Activated naive CD8-positive, alpha-beta T cell (primary cell): ENCODE measurements at regions not wholly inside any gene's neighbourhood (a gene's known extent, or its start where the extent isn't known, plus 50 kb on each side); places are given as distances from the start of the nearest gene placed in this dataset.

Source experiments
- H3K27ac Mint-ChIP-seq: one replicate; pipeline ENCODE4 v1.8.0; 2021; ENCODE audit warnings: mixed read lengths
- H3K27me3 Mint-ChIP-seq: one replicate; pipeline ENCODE4 v1.8.0; 2021; ENCODE audit warnings: mixed read lengths
- H3K36me3 Mint-ChIP-seq: one replicate; pipeline ENCODE4 v1.8.0; 2021; ENCODE audit warnings: mixed read lengths
- H3K4me1 Mint-ChIP-seq: one replicate; pipeline ENCODE4 v1.8.0; 2021; ENCODE audit warnings: low read depth, mixed read lengths
- H3K4me3 Mint-ChIP-seq: one replicate; pipeline ENCODE4 v1.8.0; 2021; ENCODE audit warnings: mild to moderate bottlenecking, mixed read lengths
- H3K9me3 Mint-ChIP-seq: one replicate; pipeline ENCODE4 v1.8.0; 2021; ENCODE audit warnings: low read depth, mixed read lengths

- no peaks in the 10 kb centered on the region for H3K4me1 Mint-ChIP-seq
- no peaks in the 10 kb centered on the region for H3K36me3 Mint-ChIP-seq
- no peaks in the 10 kb centered on the region for H3K27me3 Mint-ChIP-seq
- H3K27ac Mint-ChIP-seq, result no peak overlapping the region
- H3K9me3 Mint-ChIP-seq, result peaks cover 4% of the 10 kb centered on the region
- no peak overlapping the region for H3K4me3 Mint-ChIP-seq
Measured at GRCh38 chr6:164276211-164276610, 861.7 kb downstream of the QKI start.

GRCh38 chr6:164275773-164276172, 861.3 kb downstream of the QKI start:
- Mint-ChIP-seq H3K36me3 (no peaks in the 10 kb centered on the region), H3K9me3 (peaks cover 4% of the 10 kb centered on the region), H3K4me3 (no peak overlapping the region)

GRCh38 chr6:164274493-164274892, 860.0 kb downstream of the QKI start:
- Mint-ChIP-seq H3K27me3 (no peaks in the 10 kb centered on the region), H3K27ac (no peak overlapping the region), H3K4me1 (no peaks in the 10 kb centered on the region), H3K36me3 (no peaks in the 10 kb centered on the region), H3K9me3 (peaks cover 4% of the 10 kb centered on the region), H3K4me3 (no peak overlapping the region)

More at GRCh38 chr6:164275773-164276172, 861.3 kb downstream of the QKI start:
- H3K27ac Mint-ChIP-seq, result no peak overlapping the region
- no peaks in the 10 kb centered on the region for H3K4me1 Mint-ChIP-seq
- no peaks in the 10 kb centered on the region for H3K27me3 Mint-ChIP-seq

- Mint-ChIP-seq H3K4me1 (no peaks in the 10 kb centered on the region), H3K27me3 (no peaks in the 10 kb centered on the region), H3K9me3 (peaks cover 4% of the 10 kb centered on the region), H3K27ac (no peak overlapping the region), H3K36me3 (no peaks in the 10 kb centered on the region), H3K4me3 (no peak overlapping the region)
Measured at GRCh38 chr6:164273491-164273890, 859.0 kb downstream of the QKI start.

GRCh38 chr6:164266851-164267250, 852.3 kb downstream of the QKI start:
- no peaks in the 10 kb centered on the region for H3K27me3 Mint-ChIP-seq
- H3K4me1 Mint-ChIP-seq, result no peaks in the 10 kb centered on the region
- no peaks in the 10 kb centered on the region for H3K36me3 Mint-ChIP-seq
- H3K9me3 Mint-ChIP-seq, result no peaks in the 10 kb centered on the region
- H3K4me3 Mint-ChIP-seq, result no peak overlapping the region
- H3K27ac Mint-ChIP-seq, result no peak overlapping the region

DNA sequence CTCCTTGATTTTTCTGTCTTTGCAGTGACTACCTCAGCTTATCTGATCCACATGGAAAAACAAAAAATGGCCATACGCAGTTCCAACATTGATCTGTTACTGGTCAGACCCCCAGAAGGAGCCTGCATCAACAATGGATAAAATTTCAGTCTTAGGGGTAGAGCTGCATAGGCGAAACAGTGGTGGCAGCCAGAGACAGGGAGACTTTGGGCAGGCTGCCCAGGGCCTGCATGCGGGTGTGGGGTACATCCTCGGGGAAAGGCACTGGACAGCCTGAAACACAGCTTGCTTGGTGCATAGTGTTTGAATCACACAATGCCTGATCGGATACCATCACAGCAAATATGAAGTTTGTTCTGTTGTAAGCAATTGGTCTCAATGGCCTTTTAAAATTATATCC, 847.8 kb downstream of the QKI start:
- Mint-ChIP-seq H3K4me1 (no peaks in the 10 kb centered on the region), H3K27ac (no peak overlapping the region), H3K4me3 (no peak overlapping the region), H3K9me3 (peaks cover 4% of the 10 kb centered on the region), H3K36me3 (no peaks in the 10 kb centered on the region), H3K27me3 (no peaks in the 10 kb centered on the region)

- Mint-ChIP-seq H3K9me3 (peaks cover 4% of the 10 kb centered on the region), H3K27me3 (no peaks in the 10 kb centered on the region)
Measured at GRCh38 chr6:164258421-164258820, 843.9 kb downstream of the QKI start.

DNA sequence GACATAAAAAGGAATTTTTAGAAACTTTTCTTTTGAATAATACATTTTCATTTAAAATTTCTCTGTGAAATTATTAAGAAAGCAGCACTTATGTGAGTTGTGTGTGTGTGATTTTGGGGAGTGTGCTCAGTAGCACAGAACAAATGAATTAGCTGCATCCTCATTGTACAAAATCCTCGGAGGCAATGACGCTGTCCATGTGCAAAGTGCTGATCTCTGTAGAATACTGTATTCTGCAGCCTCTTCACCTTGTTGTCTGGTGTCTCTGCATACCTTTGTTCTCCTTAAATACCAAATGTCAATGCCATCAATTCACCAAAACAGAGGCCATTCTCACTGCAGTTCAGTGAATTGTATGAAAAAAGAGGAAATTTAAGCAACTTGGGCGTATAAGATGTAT, 838.4 kb downstream of the QKI start:
- Mint-ChIP-seq H3K4me3 (no peak overlapping the region), H3K9me3 (no peaks in the 10 kb centered on the region), H3K27me3 (no peaks in the 10 kb centered on the region), H3K27ac (no peak overlapping the region), H3K36me3 (no peaks in the 10 kb centered on the region), H3K4me1 (no peaks in the 10 kb centered on the region)

More at GRCh38 chr6:164258421-164258820, 843.9 kb downstream of the QKI start:
- Mint-ChIP-seq H3K4me3 (no peak overlapping the region), H3K36me3 (no peaks in the 10 kb centered on the region), H3K4me1 (no peaks in the 10 kb centered on the region), H3K27ac (no peak overlapping the region)

GRCh38 chr6:164252291-164252690, 837.8 kb downstream of the QKI start:
- Mint-ChIP-seq H3K4me3 (no peak overlapping the region), H3K9me3 (no peaks in the 10 kb centered on the region), H3K27me3 (no peaks in the 10 kb centered on the region), H3K36me3 (no peaks in the 10 kb centered on the region), H3K27ac (no peak overlapping the region), H3K4me1 (no peaks in the 10 kb centered on the region)

DNA sequence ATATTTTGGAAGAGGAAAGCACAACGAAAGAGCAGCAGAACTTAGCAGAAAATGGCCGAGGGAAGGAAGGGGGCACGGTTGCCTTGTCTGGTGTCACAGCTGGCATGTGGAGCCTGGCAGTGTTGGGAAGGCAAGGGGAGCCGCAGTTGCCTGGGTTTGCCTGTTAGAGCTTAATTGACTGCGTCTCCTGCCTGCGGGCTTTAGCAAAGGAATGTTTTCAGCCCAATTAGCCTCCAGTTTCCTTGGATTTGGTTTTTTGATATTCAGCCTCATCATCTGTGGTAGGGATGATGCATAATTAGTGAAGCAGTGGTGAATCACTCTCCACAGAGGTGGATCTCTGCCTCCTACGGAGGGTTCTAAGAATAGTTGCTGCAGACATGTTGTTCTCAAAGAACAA, 832.6 kb downstream of the QKI start:
- no peak overlapping the region for H3K27ac Mint-ChIP-seq
- no peaks in the 10 kb centered on the region for H3K27me3 Mint-ChIP-seq
- H3K9me3 Mint-ChIP-seq, result no peaks in the 10 kb centered on the region
- H3K4me1 Mint-ChIP-seq, result no peaks in the 10 kb centered on the region
- H3K4me3 Mint-ChIP-seq, result no peak overlapping the region
- no peaks in the 10 kb centered on the region for H3K36me3 Mint-ChIP-seq

GRCh38 chr6:164246082-164246481, 831.6 kb downstream of the QKI start:
- Mint-ChIP-seq H3K27me3 (no peaks in the 10 kb centered on the region), H3K4me3 (no peak overlapping the region), H3K36me3 (no peaks in the 10 kb centered on the region), H3K9me3 (no peaks in the 10 kb centered on the region), H3K27ac (no peak overlapping the region), H3K4me1 (no peaks in the 10 kb centered on the region)

DNA sequence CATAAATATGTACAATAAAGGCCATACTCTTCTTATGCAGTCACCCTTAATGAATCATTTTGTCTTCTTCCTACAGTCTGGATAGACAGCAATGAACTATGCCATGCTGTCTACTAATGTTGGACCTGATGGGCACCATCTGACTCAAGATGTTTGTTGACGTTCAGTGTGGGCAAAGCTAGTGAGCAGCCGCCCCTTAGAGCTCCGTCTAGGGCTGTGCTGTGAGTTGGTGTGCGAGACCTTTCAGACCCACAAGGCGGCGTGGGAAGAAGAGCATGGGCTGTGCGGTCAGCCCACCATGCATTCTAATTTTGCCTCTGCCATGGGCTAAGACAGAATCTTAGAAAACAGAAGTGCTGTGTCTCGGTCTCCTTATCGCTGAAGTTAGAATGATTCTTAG, 829.4 kb downstream of the QKI start:
- no peaks in the 10 kb centered on the region for H3K4me1 Mint-ChIP-seq
- H3K27ac Mint-ChIP-seq, result no peak overlapping the region
- no peaks in the 10 kb centered on the region for H3K9me3 Mint-ChIP-seq
- no peak overlapping the region for H3K4me3 Mint-ChIP-seq
- H3K27me3 Mint-ChIP-seq, result no peaks in the 10 kb centered on the region
- no peaks in the 10 kb centered on the region for H3K36me3 Mint-ChIP-seq

DNA sequence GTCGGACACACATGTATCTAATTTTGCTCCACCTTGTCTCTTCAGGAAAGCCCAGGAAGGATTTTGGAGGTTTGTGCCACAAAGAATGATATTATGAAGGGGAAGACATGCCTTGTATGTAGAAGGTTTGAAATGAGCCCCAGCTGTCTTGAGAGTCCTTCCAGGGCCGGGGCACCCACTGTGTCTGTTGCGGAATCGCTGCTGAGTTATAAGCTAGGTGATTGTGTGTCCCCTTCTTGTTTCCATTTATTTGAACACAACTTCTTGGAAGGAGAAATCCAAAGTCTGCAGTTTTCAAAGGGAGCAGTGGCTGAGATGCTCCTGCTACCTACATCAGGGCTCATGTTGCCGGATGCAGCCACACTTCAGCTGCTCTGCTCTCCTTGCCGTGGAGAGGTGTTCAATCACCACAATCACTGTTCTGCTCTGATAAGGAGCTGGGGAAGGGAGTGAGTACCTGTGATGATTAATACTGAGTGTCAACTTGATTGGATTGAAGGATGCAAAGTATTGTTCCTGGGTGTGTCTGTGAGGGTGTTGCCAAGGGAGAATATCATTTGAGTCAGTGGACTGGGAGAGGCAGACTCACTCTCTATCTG, 828.6 kb downstream of the QKI start:
- no peaks in the 10 kb centered on the region for H3K27me3 Mint-ChIP-seq
- no peaks in the 10 kb centered on the region for H3K4me1 Mint-ChIP-seq
- no peaks in the 10 kb centered on the region for H3K36me3 Mint-ChIP-seq
- H3K27ac Mint-ChIP-seq, result no peak overlapping the region
- H3K9me3 Mint-ChIP-seq, result no peaks in the 10 kb centered on the region
- no peak overlapping the region for H3K4me3 Mint-ChIP-seq

- no peaks in the 10 kb centered on the region for H3K36me3 Mint-ChIP-seq
- H3K4me3 Mint-ChIP-seq, result no peak overlapping the region
- peaks cover 9% of the 10 kb centered on the region for H3K9me3 Mint-ChIP-seq
- H3K27ac Mint-ChIP-seq, result no peak overlapping the region
- H3K27me3 Mint-ChIP-seq, result no peaks in the 10 kb centered on the region
- no peaks in the 10 kb centered on the region for H3K4me1 Mint-ChIP-seq
Measured at GRCh38 chr6:164230804-164231203, 816.3 kb downstream of the QKI start.

GRCh38 chr6:164230259-164230658, 815.7 kb downstream of the QKI start:
- Mint-ChIP-seq H3K27ac (no peak overlapping the region), H3K27me3 (no peaks in the 10 kb centered on the region), H3K4me1 (no peaks in the 10 kb centered on the region), H3K36me3 (no peaks in the 10 kb centered on the region), H3K4me3 (no peak overlapping the region), H3K9me3 (peaks cover 9% of the 10 kb centered on the region)

GRCh38 chr6:164229716-164230115, 815.2 kb downstream of the QKI start:
- Mint-ChIP-seq H3K4me1 (no peaks in the 10 kb centered on the region), H3K9me3 (peaks cover 9% of the 10 kb centered on the region), H3K4me3 (no peak overlapping the region), H3K36me3 (no peaks in the 10 kb centered on the region), H3K27ac (no peak overlapping the region), H3K27me3 (no peaks in the 10 kb centered on the region)
